Thymus (tissue), 11 donors: ENCODE measurements at regions not wholly inside any gene's neighbourhood (a gene's known extent, or its start where the extent isn't known, plus 50 kb on each side); places are given as distances from the start of the nearest gene placed in this dataset.

ENCODE experiments used
- DNase-seq, 9 donors: peaks; one replicate each; pipeline ENCODE4 v3.0.0-alpha.2; 2013; ENCODE audit warnings: low spot score in 9 of 9, low read depth in 6 of 9, missing footprints in 1 of 9
- H3K27ac ChIP-seq, 2 donors: one replicate each; pipeline ENCODE4 v1.5.1; 2013; ENCODE audit warnings: control low read depth in 1 of 2, low read depth in 1 of 2, low read length in 1 of 2, mild to moderate bottlenecking in 1 of 2, moderate library complexity in 1 of 2
- H3K27me3 ChIP-seq, 2 donors: one replicate each; pipeline ENCODE4 v1.5.1; 2013; ENCODE audit warnings: low read length in 1 of 2; ENCODE audit not compliant: control insufficient read depth in 2 of 2, insufficient read depth in 1 of 2
- H3K36me3 ChIP-seq, 2 donors: one replicate each; pipeline ENCODE4 v1.5.1; 2013; ENCODE audit warnings: low read length in 1 of 2, mild to moderate bottlenecking in 1 of 2, moderate library complexity in 1 of 2; ENCODE audit not compliant: control insufficient read depth in 2 of 2, insufficient read depth in 2 of 2
- H3K4me1 ChIP-seq, 2 donors: one replicate each; pipeline ENCODE4 v1.5.1; 2013; ENCODE audit warnings: low read length in 2 of 2; ENCODE audit not compliant: control insufficient read depth in 2 of 2, insufficient read depth in 2 of 2
- H3K4me3 ChIP-seq, 2 donors: one replicate each; pipeline ENCODE4 v1.5.1; 2013; ENCODE audit warnings: low read length in 2 of 2, control low read depth in 1 of 2, mild to moderate bottlenecking in 1 of 2
- H3K9me3 ChIP-seq, 2 donors: one replicate each; pipeline ENCODE4 v1.5.1; 2013; ENCODE audit warnings: low read length in 1 of 2, mild to moderate bottlenecking in 1 of 2; ENCODE audit not compliant: control insufficient read depth in 2 of 2, insufficient read depth in 1 of 2
- WGBS: extraction: QIAGEN DNeasy Blood & Tissue Kit; methylation state at CpG from one replicate; pipeline ENCODE4 v1.1.7; 2013; 5-methylcytosine and 5-hydroxymethylcytosine counted together
- donor health status: healthy.

DNA sequence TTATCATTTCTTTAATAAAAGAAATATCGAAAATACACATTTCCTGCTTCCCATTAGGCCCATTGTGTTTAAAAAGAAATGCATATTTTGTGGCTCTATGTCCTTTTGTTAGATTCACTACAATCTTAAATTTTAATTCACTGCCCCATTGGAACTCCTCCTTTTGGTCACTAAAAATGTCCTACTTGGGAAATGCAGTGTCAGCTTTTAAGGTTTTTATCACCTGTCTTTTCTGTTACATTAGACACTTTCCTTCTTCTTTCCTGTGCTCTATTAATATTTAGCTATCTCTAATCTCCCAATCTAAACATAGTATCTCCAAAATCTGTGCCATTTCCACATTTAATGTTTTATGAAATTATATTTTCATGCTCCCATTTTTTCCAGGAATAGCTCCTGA lies 164.9 kb upstream of the SPOCK3 start:
- DNase-seq: no peak
- H3K27me3 ChIP-seq: no peaks in the 10 kb centered on the region
- WGBS: 86% methylated on average over 1 of the region's 1 CpG
- H3K27ac ChIP-seq: no peak overlapping the region
- H3K4me1 ChIP-seq: no peaks in the 10 kb centered on the region
- H3K36me3 ChIP-seq: no peaks in the 10 kb centered on the region
- H3K4me3 ChIP-seq: no peak overlapping the region
- no peaks in the 10 kb centered on the region for H3K9me3 ChIP-seq

DNA sequence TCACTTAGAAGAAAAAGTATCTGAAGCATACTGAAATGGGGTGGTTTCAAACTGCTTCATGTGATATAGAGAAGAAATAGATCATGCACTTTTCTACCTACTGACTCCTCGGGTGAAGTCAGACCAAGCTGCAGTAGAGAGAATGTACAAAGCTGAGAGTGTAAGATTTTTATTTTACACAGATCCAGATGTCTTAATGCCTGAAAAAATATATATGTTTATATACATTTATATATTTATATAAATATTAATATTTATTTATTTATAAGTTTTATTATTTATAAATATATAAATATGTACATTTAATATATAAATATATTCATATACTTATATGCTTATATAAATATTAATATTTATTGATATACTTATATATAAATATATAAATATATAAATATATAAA lies 171.9 kb upstream of the SPOCK3 start:
- H3K9me3 ChIP-seq: no peaks in the 10 kb centered on the region
- 98% methylated on average over 1 of the region's 1 CpG for WGBS
- no peak for DNase-seq

DNA sequence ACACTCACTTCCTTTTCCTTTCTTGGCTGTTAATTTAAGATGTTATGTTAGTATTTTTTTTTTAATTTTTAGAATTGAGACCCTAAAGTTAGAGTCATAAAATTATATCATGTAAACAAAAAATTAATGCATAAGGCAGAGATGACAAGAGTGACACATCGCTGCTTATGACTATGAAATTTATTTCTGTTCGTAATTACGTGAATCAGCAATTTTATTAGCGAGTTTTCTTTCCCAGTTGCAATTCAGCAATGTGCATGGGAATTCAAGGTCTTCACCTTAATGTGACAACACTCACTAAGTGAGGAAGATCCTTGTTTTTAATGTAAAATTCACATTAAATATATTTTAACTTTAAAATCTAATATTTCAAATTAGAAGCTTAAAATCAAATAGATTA lies 181.2 kb upstream of the SPOCK3 start:
- H3K36me3 ChIP-seq: no peaks in the 10 kb centered on the region
- H3K27ac ChIP-seq: no peak overlapping the region
- no peak overlapping the region for H3K4me3 ChIP-seq
- no peak for DNase-seq
- H3K27me3 ChIP-seq: no peaks in the 10 kb centered on the region
- H3K9me3 ChIP-seq: no peaks in the 10 kb centered on the region
- no peaks in the 10 kb centered on the region for H3K4me1 ChIP-seq
- 91% methylated on average over 4 of the region's 4 CpGs for WGBS

More for the DNA sequence above, 171.9 kb upstream of the SPOCK3 start:
- no peak overlapping the region for H3K27ac ChIP-seq
- no peaks in the 10 kb centered on the region for H3K4me1 ChIP-seq
- H3K4me3 ChIP-seq: no peak overlapping the region
- no peaks in the 10 kb centered on the region for H3K27me3 ChIP-seq
- no peaks in the 10 kb centered on the region for H3K36me3 ChIP-seq

DNA sequence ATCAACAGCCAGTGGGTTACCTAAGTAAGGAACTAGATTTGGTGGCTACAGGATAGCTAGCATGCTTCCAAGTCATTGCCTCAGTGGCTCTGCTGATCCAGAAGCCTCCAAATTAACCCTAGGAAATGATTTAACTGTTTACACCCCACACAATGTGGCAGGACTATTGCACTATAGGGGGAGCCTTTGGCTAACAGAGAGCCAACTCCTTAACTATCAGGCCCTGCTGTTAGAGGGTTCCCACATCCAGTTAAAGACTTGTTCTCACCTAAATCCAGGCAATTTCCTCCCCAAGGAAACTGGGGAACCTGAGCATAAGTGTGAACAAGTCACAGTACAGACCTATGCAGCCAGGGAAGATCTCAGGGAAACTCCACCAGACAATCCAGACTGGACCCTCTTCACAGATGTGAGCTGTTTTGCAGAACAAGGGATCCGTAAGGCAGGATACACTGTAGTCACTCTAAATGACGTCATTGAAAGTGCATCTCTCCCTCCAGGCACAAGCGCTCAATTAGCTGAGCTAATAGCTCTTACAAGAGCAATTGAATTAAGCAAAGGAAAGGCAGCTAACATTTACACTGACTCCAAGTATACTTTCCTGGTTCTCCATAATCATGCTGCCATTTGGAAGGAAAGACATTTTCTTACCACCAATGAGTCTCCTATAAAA lies 185.3 kb upstream of the SPOCK3 start:
- WGBS: 93% methylated on average over 3 of the region's 3 CpGs
- Histone ChIP-seq H3K4me1 (no peaks in the 10 kb centered on the region), H3K9me3 (peaks cover 0 to 4% of the 10 kb centered on the region in 2 donors), H3K27me3 (no peaks in the 10 kb centered on the region), H3K4me3 (no peak overlapping the region), H3K27ac (no peak overlapping the region), H3K36me3 (no peaks in the 10 kb centered on the region)
- no peak for DNase-seq

DNA sequence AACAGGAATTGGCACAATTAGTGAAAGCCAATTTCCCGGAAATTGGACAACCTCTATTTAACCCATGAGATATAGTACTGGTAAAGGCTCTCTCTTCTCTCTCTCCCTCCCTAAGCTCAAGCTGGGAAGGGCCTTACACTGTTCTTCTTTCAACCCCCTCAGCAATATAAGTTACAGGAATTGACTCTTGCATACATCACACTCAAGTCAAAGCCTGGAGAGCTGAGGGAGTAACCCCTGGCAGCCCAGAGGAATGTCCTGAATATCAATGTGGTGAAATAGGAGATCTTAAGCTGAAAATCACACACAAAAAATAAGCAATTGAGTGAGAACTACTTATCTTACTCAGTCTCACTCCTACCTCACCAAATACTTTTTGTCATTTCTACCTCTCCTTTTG lies 186.9 kb upstream of the SPOCK3 start:
- H3K27me3 ChIP-seq: no peaks in the 10 kb centered on the region
- WGBS: 97% methylated on average over 1 of the region's 1 CpG
- peaks cover 0 to 8% of the 10 kb centered on the region in 2 donors for H3K9me3 ChIP-seq

DNA sequence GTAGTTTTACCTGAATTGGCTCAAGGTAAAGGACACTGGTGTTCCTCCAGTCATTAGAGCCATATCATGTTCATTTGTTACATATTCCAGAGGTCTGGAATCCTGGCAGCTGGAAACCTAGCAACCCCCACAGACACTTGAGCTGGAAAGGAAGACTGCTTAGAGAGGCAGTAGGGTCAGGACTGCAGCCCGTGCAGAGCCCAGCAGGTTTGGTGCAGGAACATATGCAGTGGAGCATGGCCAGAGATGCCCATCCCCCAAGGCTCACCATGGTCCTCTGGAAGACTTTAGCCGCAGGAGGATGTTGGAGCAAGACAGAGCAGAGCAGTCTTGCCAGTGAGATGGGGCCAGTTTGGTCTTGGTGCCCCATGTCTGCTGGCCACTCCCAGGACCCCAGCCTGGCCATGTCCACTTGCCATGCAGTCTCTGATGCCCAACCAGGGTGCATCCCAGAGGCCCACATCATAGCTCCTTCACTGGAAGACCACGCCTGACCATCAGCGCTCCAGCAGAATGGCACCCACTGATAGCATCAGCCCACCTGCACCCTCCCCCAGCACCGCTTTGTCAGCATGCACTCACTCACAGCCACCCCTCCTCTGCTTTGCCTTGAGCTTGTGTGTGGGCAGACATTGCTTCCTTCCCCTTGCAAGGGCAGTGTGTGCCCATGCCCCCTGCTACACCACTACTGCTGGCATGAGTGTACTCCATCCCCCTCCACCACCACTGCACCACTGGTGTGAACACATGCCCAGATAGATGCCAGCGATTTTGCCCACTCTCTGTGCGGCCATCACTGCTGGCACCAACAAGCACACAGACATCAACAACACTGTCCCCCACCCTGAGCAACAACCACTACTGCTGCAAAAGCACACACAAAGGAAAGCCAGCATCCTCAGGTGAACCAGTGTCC lies 190.3 kb upstream of the SPOCK3 start:
- Histone ChIP-seq H3K27ac (no peak overlapping the region), H3K4me1 (no peaks in the 10 kb centered on the region), H3K9me3 (peaks cover 0 to 8% of the 10 kb centered on the region in 2 donors), H3K27me3 (no peaks in the 10 kb centered on the region), H3K36me3 (no peaks in the 10 kb centered on the region), H3K4me3 (no peak overlapping the region)
- no peak for DNase-seq
- 87% methylated on average over 7 of the region's 7 CpGs for WGBS

More for the DNA sequence above, 186.9 kb upstream of the SPOCK3 start:
- Histone ChIP-seq H3K4me1 (no peaks in the 10 kb centered on the region), H3K4me3 (no peak overlapping the region), H3K36me3 (no peaks in the 10 kb centered on the region), H3K27ac (no peak overlapping the region)
- no peak for DNase-seq

DNA sequence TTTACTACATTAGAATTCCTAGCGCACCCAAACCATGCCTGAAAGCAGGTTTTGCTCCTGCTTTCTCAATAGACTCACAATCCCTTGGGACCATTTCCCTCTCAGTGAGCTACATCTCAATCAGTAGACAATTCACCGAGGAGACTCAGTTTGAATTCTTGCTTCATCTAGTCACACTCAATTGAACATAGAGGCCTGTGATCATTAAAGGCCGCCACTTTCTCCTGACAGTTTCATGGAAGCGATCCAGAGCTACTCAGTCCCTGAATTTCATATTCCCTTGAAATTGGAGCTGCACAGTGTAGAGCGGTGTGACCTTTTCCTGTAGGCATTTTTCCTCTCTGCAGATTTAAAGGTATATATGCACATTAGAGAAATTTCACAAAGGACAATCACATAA lies 193.9 kb upstream of the SPOCK3 start:
- no peaks in the 10 kb centered on the region for H3K36me3 ChIP-seq
- 92% methylated on average over 5 of the region's 5 CpGs for WGBS
- no peak overlapping the region for H3K4me3 ChIP-seq
- no peak for DNase-seq
- H3K27me3 ChIP-seq: no peaks in the 10 kb centered on the region
- H3K27ac ChIP-seq: no peak overlapping the region
- H3K4me1 ChIP-seq: no peaks in the 10 kb centered on the region
- peaks cover 0 to 8% of the 10 kb centered on the region in 2 donors for H3K9me3 ChIP-seq

DNA sequence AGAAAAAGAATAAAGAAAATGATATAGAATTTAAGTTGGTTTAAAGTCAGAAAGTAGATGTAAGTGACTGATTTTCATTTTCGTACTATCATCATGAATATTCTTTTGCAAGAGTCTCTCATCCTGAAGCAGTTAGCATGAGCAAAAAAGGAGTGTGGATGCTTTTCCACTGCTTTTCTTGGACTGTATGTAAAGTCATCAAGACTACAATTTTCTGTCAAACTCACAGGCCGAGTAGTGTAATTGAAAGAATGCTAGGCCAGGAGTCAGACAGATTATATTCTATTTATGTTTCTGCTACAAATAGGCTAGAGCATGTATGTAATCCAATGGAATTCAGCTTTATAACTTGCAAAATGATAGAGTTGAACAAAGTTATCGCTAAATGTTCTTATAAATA lies 197.1 kb upstream of the SPOCK3 start:
- DNase-seq: no peak
- H3K9me3 ChIP-seq: no peaks in the 10 kb centered on the region

DNA sequence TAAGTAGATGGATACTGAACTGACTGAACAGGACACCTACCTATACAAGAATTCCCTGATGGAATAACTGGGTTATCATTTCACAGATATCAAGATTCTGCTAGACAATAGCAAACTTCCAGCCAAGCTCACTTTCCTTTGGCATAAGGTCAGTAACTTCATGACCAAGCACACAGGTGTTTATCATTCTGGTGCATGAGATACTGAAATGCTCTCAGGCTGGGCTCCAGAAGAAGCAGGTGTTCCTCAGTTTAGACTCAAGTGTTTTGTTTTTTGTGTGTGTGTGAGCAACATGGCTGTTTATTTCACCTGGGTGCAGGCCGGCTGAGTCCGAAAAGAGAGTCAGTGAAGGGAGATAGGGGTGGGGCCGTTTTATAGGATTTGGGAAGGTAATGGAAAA lies 201.5 kb upstream of the SPOCK3 start:
- Histone ChIP-seq H3K27ac (no peak overlapping the region), H3K9me3 (no peaks in the 10 kb centered on the region), H3K27me3 (no peaks in the 10 kb centered on the region), H3K36me3 (no peaks in the 10 kb centered on the region), H3K4me3 (no peak overlapping the region), H3K4me1 (no peaks in the 10 kb centered on the region)
- WGBS: 97% methylated on average over 3 of the region's 3 CpGs
- DNase-seq: no peak

More for the DNA sequence above, 197.1 kb upstream of the SPOCK3 start:
- Histone ChIP-seq H3K27me3 (no peaks in the 10 kb centered on the region), H3K27ac (no peak overlapping the region), H3K4me3 (no peak overlapping the region), H3K36me3 (no peaks in the 10 kb centered on the region), H3K4me1 (no peaks in the 10 kb centered on the region)
- WGBS: 93% methylated on average over 3 of the region's 3 CpGs
